ENCODE measurements at regions not wholly inside any gene's neighbourhood (a gene's known extent, or its start where the extent isn't known, plus 50 kb on each side); places are given as distances from the start of the nearest gene placed in this dataset.

DNA sequence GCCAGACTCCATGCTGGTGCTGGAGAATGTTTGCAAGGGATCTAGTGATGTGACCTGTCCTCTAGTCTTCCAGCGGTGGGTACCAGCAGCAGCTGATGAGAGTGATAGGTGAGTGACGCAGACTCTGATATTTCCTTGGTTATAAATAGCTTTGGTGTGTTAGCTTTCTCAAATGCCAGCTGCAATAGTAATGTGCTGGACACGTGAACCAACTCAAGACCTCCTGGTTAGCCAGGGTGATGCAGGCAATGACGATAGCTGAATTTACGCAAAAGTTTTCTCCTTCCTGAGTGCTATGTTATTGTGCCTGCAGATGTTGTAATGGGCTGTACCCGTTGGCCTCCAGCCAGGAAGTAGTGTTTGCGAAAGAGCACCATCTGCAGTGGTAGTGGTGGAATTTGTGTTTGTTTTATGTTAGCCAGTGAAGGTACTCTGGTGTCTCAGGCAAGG lies 129.5 kb downstream of the CYSLTR2 start:
- H3K23ac ChIP-seq (ENCODE audit: low read length) = no peak overlapping the region
- H2AK5ac ChIP-seq (ENCODE audit: low read length) = no peak overlapping the region
- no peak overlapping the region for H3K56ac ChIP-seq (ENCODE audit: low read length)
- H3K18ac ChIP-seq (ENCODE audit: low read length) = no peak overlapping the region
- H3K27ac ChIP-seq (ENCODE audit: low read depth, low read length) = no peak overlapping the region
- H3K4me1 ChIP-seq (ENCODE audit: control insufficient read depth, low read depth, low read length) = no peaks in the 10 kb centered on the region
- H4K5ac ChIP-seq (ENCODE audit: low read length) = no peak overlapping the region
- no CpG with 5 or more reads among the region's 7 CpGs for WGBS (ENCODE audit: extremely low coverage, insufficient coverage, low lambda C conversion rate)
- H3K79me2 ChIP-seq (ENCODE audit: control insufficient read depth, insufficient read depth, low read length) = no peaks in the 10 kb centered on the region
- H3K9ac ChIP-seq (ENCODE audit: low read length) = no peak overlapping the region
- no peak for DNase-seq
- no peaks in the 10 kb centered on the region for H3K27me3 ChIP-seq (ENCODE audit: insufficient read depth, low read length, poor library complexity)
- H3K79me1 ChIP-seq (ENCODE audit: low read length) = no peaks in the 10 kb centered on the region
- H2BK5ac ChIP-seq (ENCODE audit: low read length) = no peak overlapping the region
- no peak overlapping the region for H3K4me3 ChIP-seq (ENCODE audit: low read length)
- H2BK15ac ChIP-seq (replicated peaks; ENCODE audit: low read depth) = no peak overlapping the region
- no peak overlapping the region for H2BK120ac ChIP-seq (ENCODE audit: low read depth, low read length)
- no peak overlapping the region for H3K4me2 ChIP-seq (ENCODE audit: low read length)
- H3K4ac ChIP-seq (ENCODE audit: low read depth, low read length) = no peak overlapping the region
- no peak overlapping the region for H4K8ac ChIP-seq (ENCODE audit: low read depth, low read length)
- no peaks in the 10 kb centered on the region for H3K36me3 ChIP-seq (ENCODE audit: control insufficient read depth, insufficient read depth, low read length)

DNA sequence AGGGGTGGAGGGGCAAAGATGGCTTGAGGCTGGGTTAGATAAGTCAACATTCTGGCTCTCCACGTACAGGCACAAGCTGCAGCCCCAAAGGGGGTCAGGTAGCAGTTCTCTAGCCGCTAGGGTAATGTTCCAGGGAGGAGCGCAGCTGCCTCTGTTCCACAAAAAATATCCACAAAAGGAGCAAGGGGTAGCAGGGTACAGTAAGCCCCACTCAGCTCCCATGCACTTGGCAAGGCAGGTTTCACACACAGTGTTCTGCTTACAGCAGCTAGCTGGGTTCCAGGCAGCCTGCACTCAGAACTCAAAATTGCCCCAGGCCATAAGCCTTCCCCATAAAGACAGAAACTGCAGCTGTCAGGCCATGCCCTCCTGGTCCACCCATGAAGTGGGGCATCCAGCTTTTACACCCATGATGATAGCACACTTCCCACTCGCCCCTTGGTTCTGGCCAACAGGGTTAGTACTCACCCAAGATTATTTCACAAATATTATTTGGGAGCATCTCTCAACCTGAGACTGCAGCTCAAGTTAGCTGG lies 130.0 kb downstream of the CYSLTR2 start:
- Histone ChIP-seq H4K8ac (ENCODE audit: low read depth, low read length) (no peak overlapping the region), H3K4me2 (ENCODE audit: low read length) (no peak overlapping the region), H2AK5ac (ENCODE audit: low read length) (no peak overlapping the region), H3K36me3 (ENCODE audit: control insufficient read depth, insufficient read depth, low read length) (no peaks in the 10 kb centered on the region), H3K79me2 (ENCODE audit: control insufficient read depth, insufficient read depth, low read length) (no peaks in the 10 kb centered on the region), H3K4me1 (ENCODE audit: control insufficient read depth, low read depth, low read length) (no peaks in the 10 kb centered on the region), H2BK15ac (replicated peaks; ENCODE audit: low read depth) (no peak overlapping the region), H3K4ac (ENCODE audit: low read depth, low read length) (no peak overlapping the region), H2BK5ac (ENCODE audit: low read length) (no peak overlapping the region), H4K5ac (ENCODE audit: low read length) (no peak overlapping the region), H3K18ac (ENCODE audit: low read length) (no peak overlapping the region), H3K23ac (ENCODE audit: low read length) (no peak overlapping the region), H3K9ac (ENCODE audit: low read length) (no peak overlapping the region), H3K4me3 (ENCODE audit: low read length) (no peak overlapping the region), H3K79me1 (ENCODE audit: low read length) (no peaks in the 10 kb centered on the region), H2BK120ac (ENCODE audit: low read depth, low read length) (no peak overlapping the region), H3K27ac (ENCODE audit: low read depth, low read length) (no peak overlapping the region), H3K56ac (ENCODE audit: low read length) (no peak overlapping the region), H3K27me3 (ENCODE audit: insufficient read depth, low read length, poor library complexity) (no peaks in the 10 kb centered on the region)
- WGBS (ENCODE audit: extremely low coverage, insufficient coverage, low lambda C conversion rate) = no CpG with 5 or more reads among the region's 4 CpGs
- DNase-seq = no peak

DNA sequence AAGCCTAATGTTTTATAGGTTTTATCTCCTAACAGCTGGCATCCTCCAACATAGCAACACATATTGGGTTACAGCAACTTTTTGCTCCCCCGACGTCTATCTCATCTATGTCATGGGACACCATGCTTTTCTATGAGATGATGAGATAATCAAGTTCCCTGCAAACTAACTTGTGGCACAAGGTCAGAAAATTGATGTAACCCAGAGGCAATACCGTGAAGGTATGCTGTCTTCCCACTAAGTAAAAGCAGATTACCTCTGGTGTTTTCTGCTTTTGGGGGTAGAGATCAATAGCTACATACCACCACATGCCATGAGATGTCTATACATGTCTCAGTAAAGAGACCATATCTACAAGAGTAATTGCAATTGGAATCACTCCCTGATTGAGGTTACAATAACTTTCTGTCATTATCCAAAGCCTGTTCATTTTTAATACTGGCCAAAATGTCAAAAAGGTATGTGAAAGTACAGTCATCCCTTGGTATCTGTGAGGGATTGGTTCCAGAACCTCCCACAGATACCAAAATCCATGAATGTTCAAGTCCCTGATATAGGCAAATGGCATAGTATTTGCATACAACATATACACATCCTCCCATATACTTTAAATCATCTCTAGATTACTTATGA lies 131.3 kb downstream of the CYSLTR2 start:
- Histone ChIP-seq H2BK5ac (ENCODE audit: low read length) (no peak overlapping the region), H2BK15ac (replicated peaks; ENCODE audit: low read depth) (no peak overlapping the region), H4K8ac (ENCODE audit: low read depth, low read length) (no peak overlapping the region), H4K5ac (ENCODE audit: low read length) (no peak overlapping the region), H3K18ac (ENCODE audit: low read length) (no peak overlapping the region), H3K4ac (ENCODE audit: low read depth, low read length) (no peak overlapping the region), H3K9ac (ENCODE audit: low read length) (no peak overlapping the region), H3K79me1 (ENCODE audit: low read length) (no peaks in the 10 kb centered on the region), H2BK120ac (ENCODE audit: low read depth, low read length) (no peak overlapping the region), H3K23ac (ENCODE audit: low read length) (no peak overlapping the region), H3K4me2 (ENCODE audit: low read length) (no peak overlapping the region), H3K4me1 (ENCODE audit: control insufficient read depth, low read depth, low read length) (no peaks in the 10 kb centered on the region), H3K27me3 (ENCODE audit: insufficient read depth, low read length, poor library complexity) (no peaks in the 10 kb centered on the region), H3K36me3 (ENCODE audit: control insufficient read depth, insufficient read depth, low read length) (no peaks in the 10 kb centered on the region), H2AK5ac (ENCODE audit: low read length) (no peak overlapping the region), H3K79me2 (ENCODE audit: control insufficient read depth, insufficient read depth, low read length) (no peaks in the 10 kb centered on the region), H3K56ac (ENCODE audit: low read length) (no peak overlapping the region), H3K4me3 (ENCODE audit: low read length) (no peak overlapping the region), H3K27ac (ENCODE audit: low read depth, low read length) (no peak overlapping the region)
- no peak for DNase-seq
- WGBS (ENCODE audit: extremely low coverage, insufficient coverage, low lambda C conversion rate) = no CpG with 5 or more reads among the region's 3 CpGs

DNA sequence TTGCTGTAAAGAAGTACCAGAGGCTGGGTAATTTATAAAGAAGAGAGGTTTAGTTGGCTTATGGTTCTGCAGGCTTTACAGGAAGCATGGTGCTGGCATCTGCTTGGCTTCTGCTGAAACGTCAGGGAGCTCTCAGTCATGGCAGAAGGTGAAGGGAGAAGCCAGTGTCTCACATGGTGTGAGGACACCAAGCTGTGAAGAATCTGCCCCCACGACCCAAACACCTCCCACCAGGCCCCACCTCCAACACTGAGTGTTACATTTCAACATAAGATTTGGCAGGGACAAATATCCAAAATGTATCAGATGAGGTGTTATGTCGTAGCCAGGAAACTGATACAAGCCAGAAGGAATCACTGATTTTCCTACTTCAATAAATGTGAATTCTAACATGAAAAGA lies 136.5 kb downstream of the CYSLTR2 start:
- WGBS (ENCODE audit: extremely low coverage, insufficient coverage, low lambda C conversion rate) = no CpG with 5 or more reads among the region's 3 CpGs
- no peak overlapping the region for H3K4ac ChIP-seq (ENCODE audit: low read depth, low read length)
- no peak overlapping the region for H3K27ac ChIP-seq (ENCODE audit: low read depth, low read length)

DNA sequence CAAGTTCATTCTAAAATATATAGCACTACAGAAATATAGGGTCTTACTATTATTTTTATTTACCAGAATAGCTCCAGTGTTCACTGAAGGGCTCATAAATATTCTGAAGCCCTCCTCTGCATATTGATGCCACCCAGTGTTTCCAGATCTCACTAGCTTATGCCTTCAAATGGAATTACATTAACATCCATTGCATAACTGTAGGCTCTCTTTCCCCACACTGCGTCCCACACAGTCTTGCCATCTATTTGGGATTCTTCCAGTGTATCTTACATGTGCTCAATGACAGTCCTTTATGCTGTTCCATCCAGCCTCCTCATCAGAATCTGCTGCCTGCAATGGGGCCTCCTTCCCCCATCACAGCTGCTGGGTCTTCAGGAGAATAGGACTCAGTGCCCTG lies 137.2 kb downstream of the CYSLTR2 start:
- no peak overlapping the region for H3K27ac ChIP-seq (ENCODE audit: low read depth, low read length)
- no peak overlapping the region for H3K4ac ChIP-seq (ENCODE audit: low read depth, low read length)
- no peaks in the 10 kb centered on the region for H3K79me1 ChIP-seq (ENCODE audit: low read length)
- no peak overlapping the region for H2BK5ac ChIP-seq (ENCODE audit: low read length)
- H2AK5ac ChIP-seq (ENCODE audit: low read length) = no peak overlapping the region
- H2BK15ac ChIP-seq (replicated peaks; ENCODE audit: low read depth) = no peak overlapping the region
- H2BK120ac ChIP-seq (ENCODE audit: low read depth, low read length) = no peak overlapping the region
- no CpG with 5 or more reads among the region's 1 CpG for WGBS (ENCODE audit: extremely low coverage, insufficient coverage, low lambda C conversion rate)
- no peak overlapping the region for H3K4me2 ChIP-seq (ENCODE audit: low read length)
- no peaks in the 10 kb centered on the region for H3K27me3 ChIP-seq (ENCODE audit: insufficient read depth, low read length, poor library complexity)
- no peak overlapping the region for H3K18ac ChIP-seq (ENCODE audit: low read length)
- H3K36me3 ChIP-seq (ENCODE audit: control insufficient read depth, insufficient read depth, low read length) = no peaks in the 10 kb centered on the region
- no peak overlapping the region for H3K23ac ChIP-seq (ENCODE audit: low read length)
- no peak overlapping the region for H3K56ac ChIP-seq (ENCODE audit: low read length)
- H3K4me3 ChIP-seq (ENCODE audit: low read length) = no peak overlapping the region
- H3K9ac ChIP-seq (ENCODE audit: low read length) = no peak overlapping the region
- no peaks in the 10 kb centered on the region for H3K79me2 ChIP-seq (ENCODE audit: control insufficient read depth, insufficient read depth, low read length)
- DNase-seq = no peak
- no peaks in the 10 kb centered on the region for H3K4me1 ChIP-seq (ENCODE audit: control insufficient read depth, low read depth, low read length)
- no peak overlapping the region for H4K5ac ChIP-seq (ENCODE audit: low read length)
- no peak overlapping the region for H4K8ac ChIP-seq (ENCODE audit: low read depth, low read length)

More for the DNA sequence above, 136.5 kb downstream of the CYSLTR2 start:
- Histone ChIP-seq H3K27me3 (ENCODE audit: insufficient read depth, low read length, poor library complexity) (no peaks in the 10 kb centered on the region), H3K79me2 (ENCODE audit: control insufficient read depth, insufficient read depth, low read length) (no peaks in the 10 kb centered on the region), H3K18ac (ENCODE audit: low read length) (no peak overlapping the region), H2BK5ac (ENCODE audit: low read length) (no peak overlapping the region), H2AK5ac (ENCODE audit: low read length) (no peak overlapping the region), H2BK120ac (ENCODE audit: low read depth, low read length) (no peak overlapping the region), H3K4me3 (ENCODE audit: low read length) (no peak overlapping the region), H3K36me3 (ENCODE audit: control insufficient read depth, insufficient read depth, low read length) (no peaks in the 10 kb centered on the region), H3K56ac (ENCODE audit: low read length) (no peak overlapping the region), H3K4me1 (ENCODE audit: control insufficient read depth, low read depth, low read length) (no peaks in the 10 kb centered on the region), H3K79me1 (ENCODE audit: low read length) (no peaks in the 10 kb centered on the region), H4K5ac (ENCODE audit: low read length) (no peak overlapping the region), H2BK15ac (replicated peaks; ENCODE audit: low read depth) (no peak overlapping the region), H4K8ac (ENCODE audit: low read depth, low read length) (no peak overlapping the region), H3K9ac (ENCODE audit: low read length) (no peak overlapping the region), H3K4me2 (ENCODE audit: low read length) (no peak overlapping the region), H3K23ac (ENCODE audit: low read length) (no peak overlapping the region)
- DNase-seq = no peak

DNA sequence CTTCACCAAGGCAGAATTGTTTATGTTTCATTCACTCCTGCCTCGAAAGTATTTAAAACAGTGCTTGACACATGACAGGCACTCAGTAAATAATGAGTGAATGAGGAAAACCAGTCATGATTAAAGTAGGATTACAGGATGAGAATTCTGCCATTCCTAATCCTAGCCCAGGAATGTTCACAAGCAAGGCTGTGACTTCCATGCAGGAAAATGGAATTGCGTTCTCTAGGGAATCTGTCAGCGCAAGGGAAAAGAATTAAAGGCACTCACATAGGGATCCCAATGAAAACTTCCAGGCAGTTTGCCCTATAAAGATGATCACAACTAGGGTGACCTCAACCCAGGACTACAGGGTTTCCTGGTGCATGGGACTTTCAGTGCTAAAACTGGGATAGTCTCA lies 143.4 kb downstream of the CYSLTR2 start:
- Histone ChIP-seq H3K36me3 (ENCODE audit: control insufficient read depth, insufficient read depth, low read length) (no peaks in the 10 kb centered on the region), H3K9ac (ENCODE audit: low read length) (no peak overlapping the region), H4K5ac (ENCODE audit: low read length) (no peak overlapping the region), H3K18ac (ENCODE audit: low read length) (no peak overlapping the region), H2BK5ac (ENCODE audit: low read length) (no peak overlapping the region), H3K56ac (ENCODE audit: low read length) (no peak overlapping the region), H3K4ac (ENCODE audit: low read depth, low read length) (no peak overlapping the region), H2BK120ac (ENCODE audit: low read depth, low read length) (no peak overlapping the region), H4K8ac (ENCODE audit: low read depth, low read length) (no peak overlapping the region), H3K4me2 (ENCODE audit: low read length) (no peak overlapping the region), H3K79me1 (ENCODE audit: low read length) (no peaks in the 10 kb centered on the region), H3K4me3 (ENCODE audit: low read length) (no peak overlapping the region), H3K27ac (ENCODE audit: low read depth, low read length) (no peak overlapping the region), H3K27me3 (ENCODE audit: insufficient read depth, low read length, poor library complexity) (no peaks in the 10 kb centered on the region), H2AK5ac (ENCODE audit: low read length) (no peak overlapping the region), H3K4me1 (ENCODE audit: control insufficient read depth, low read depth, low read length) (no peaks in the 10 kb centered on the region), H2BK15ac (replicated peaks; ENCODE audit: low read depth) (no peak overlapping the region), H3K79me2 (ENCODE audit: control insufficient read depth, insufficient read depth, low read length) (no peaks in the 10 kb centered on the region), H3K23ac (ENCODE audit: low read length) (no peak overlapping the region)
- DNase-seq = no peak
- no CpG with 5 or more reads among the region's 3 CpGs for WGBS (ENCODE audit: extremely low coverage, insufficient coverage, low lambda C conversion rate)
